ENCODE measurements at regions not wholly inside any gene's neighbourhood (a gene's known extent, or its start where the extent isn't known, plus 50 kb on each side); places are given as distances from the start of the nearest gene placed in this dataset.

DNA sequence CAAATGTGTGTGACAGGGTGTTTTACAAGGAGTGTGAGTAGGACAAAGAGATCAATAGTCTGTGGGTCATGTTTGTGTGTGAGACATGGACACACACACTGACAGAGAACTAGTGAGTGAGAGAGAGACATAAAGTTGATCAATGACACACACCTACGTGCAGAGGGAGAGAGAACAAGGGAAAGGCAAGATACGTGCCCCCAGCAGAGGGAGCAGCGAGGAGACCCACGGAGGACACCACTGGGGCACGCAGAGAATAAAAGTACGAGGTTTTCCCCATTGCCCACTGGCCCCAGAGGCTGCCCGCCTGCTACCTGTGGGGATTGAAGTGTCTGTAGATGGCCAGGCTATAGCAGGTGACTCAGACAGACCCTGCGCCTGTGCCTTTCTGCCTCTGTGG lies 130.2 kb upstream of the CSF3R start:
- DNase-seq (ENCODE audit: low read depth in 1 of 2, low spot score in 1 of 2): no peak

DNA sequence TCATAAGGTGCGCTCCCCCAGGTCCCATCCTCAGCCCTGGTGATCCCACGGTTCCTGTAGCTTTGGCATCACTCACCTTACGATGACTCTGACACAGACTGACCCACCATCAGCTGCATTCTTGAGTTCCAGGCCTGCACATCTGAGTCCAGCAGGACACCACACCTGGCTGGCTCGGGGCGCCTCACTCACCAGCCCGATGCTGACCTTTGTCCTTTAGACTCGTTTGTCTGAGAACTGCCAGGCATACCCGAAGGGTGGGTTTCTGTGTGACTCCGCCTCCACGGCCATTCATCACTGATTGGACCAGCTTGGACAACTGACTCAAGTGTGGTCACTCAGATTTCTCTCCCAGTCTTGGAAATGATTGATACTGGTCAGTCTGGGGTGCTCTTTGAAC lies 129.4 kb upstream of the CSF3R start:
- no peak for DNase-seq (ENCODE audit: low read depth in 1 of 2, low spot score in 1 of 2)

DNA sequence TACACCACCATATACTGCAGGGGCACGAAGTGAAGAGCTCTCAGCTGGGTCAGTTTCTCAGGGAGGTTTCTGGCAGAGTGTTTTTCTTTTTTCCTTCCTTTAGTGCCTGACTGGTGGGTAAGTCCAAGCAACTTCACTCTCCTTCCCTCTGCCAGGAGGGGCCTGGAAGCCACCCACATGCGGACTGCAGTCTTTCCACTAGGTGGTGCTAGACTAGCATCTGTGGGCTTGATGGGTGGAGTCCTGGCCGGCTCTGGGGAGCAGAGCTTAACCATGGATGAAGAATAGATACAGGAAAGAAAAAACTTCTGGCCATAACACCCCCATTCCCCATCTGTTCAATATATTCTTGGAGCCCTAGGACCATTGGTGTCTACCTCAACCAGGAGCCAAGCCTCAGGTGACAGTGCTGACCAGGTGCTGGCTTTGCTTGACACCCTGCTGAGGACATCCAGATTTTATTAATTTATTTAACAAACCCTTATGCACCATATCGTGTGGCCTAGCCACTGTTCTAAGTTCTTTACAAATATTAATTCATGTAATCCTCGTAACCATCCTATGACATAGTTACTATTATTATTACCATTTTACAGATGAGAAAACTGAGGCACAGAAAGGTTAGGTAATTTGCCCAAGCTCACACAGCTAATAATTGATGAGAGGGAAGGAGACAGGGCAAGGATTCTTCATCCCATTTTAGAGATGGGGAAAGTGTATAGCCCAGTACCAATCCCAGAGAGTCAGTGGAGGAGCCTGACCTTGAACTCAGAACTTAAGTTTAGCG lies 126.7 kb upstream of the CSF3R start:
- DNase-seq (ENCODE audit: low read depth in 1 of 2, low spot score in 1 of 2): no peak

DNA sequence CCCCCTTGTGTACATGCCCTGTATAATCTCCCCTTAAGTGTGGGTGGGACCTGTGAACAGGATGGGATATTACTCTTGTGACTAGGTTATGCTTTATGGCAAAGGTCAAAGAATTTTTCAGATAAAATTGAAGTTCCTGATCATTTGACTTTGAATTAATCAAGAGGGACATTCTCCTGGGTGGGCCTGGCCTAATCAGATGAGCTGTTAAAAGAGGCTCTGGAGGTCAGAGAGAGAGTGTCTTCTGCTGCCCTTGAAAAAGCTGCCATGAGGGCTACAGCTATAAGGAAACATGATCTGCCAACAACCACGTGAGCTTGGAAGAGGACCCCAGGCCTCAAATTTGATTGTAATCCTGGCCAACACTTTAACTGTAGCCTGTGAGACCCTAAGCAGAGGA lies 125.6 kb upstream of the CSF3R start:
- no peak for DNase-seq (ENCODE audit: low read depth in 1 of 2, low spot score in 1 of 2)

DNA sequence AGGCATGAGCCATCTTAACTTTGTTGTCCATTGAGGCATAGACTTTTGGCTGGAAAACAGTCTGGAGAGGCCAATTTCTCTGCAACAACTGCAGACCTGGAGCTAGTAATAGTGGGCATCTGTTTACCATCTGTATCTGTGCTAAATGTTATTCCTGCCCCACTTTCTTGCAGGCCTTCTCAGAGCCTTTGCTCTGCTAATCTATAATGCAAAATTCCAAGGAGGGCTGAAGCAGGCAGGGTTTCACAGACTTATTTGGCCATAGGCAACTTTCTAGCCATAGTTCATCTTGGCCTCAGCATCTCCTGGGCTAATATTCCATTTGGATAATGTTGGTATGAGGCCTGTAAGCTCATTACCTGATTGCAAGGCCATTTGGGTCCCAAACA lies 124.5 kb upstream of the CSF3R start:
- no peak for DNase-seq (ENCODE audit: low read depth in 1 of 2, low spot score in 1 of 2)

DNA sequence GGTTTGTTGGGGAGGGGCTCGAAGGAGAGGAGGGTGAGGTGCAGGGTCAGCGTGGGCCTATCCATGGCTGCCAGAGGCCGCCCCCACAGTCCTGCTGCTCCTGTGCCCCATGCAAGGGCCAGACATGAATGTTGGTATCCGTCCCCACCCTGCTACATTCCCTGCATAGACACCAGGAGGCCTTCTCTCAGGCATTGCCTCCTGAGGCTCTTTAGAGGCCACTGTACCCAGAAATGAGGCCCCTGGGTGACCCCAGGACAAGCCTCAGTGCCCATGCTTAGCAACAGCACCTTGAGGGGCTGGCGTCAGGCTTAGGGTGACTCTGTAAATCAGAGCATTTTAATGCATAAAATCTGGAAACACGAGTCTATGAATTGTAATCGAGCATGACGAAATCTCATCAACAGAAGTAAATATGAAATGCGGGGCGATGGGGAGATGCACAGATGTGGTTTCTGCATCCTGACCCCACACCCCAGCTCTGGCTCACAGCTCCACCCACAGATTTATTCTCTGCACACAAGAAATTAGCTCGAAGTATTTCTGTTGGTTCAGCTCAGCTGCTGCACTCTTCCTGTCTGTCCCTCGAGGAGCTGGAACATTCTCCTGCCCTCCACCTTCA lies 124.0 kb upstream of the CSF3R start:
- no peak for DNase-seq (ENCODE audit: low read depth in 1 of 2, low spot score in 1 of 2)

DNA sequence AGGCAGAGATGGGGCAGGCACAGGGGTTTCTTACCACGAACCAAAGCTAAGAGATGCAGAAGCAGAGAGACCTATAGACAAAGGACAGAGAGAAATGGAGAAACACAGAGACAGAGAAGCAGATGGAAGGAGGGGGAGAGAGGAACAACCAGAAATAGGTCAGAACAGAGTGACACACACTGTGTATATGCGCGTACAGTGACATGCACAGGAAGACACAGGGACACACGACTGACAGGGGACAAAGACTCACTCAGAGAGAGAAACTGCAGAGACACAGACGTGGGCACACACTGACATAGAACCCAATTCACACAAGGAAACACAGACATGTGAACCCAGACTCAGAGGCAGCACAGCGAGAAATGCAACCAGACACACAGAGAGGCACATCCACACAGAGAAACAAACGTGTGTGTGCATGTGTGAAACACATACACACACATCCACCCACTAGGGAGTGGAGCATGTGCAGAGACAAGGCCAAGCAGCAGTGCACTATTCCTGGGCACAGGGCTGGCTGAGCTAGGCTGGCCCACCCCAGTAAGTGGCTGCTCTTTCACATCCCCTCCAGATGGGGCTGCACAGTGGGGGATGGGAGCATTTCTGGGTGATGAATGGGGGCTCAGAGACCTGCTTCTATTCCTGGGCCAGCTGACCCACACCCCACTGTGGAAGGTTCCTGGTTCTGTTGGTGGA lies 123.4 kb upstream of the CSF3R start:
- no peak for DNase-seq (ENCODE audit: low read depth in 1 of 2, low spot score in 1 of 2)

DNA sequence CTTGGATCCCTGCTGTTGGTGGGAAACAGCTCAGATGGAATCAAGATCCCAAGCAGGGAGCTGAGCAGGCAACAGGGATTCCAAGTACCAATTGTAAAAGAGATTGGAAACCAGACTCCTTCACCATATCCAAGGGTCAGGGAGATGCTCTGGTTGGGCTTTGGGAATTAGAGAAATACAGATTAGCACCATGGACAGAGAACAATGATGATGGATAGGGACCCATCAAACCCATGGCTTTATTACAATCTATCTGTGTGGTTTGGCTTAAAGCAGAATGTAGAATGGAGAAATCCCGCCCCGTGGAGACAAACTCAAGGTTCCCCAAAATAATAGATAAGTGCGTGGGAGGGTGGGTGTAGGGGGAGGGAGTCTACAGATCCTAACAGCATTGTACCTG lies 120.7 kb upstream of the CSF3R start:
- DNase-seq (ENCODE audit: low read depth in 1 of 2, low spot score in 1 of 2): no peak

DNA sequence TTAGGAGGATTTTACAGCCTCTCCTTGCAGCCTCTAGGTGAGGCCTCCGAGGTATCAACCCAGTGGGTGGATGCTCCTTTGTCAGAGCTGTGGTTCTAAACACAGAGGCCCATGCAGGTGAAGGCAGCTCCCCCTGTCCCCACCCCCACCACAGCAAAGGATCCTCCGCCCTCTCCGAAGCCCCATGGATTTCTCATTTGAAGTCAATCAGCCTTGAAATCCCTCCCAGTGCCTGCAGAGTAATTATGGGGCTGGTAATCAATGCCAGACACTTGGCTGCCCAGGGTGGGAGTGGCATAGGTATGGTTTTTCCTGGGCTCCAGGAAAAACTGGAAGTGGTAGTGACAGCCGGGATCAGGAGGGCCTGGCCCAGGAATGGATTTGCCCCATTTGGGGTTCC lies 119.5 kb upstream of the CSF3R start:
- DNase-seq (ENCODE audit: low read depth in 1 of 2, low spot score in 1 of 2): no peak

DNA sequence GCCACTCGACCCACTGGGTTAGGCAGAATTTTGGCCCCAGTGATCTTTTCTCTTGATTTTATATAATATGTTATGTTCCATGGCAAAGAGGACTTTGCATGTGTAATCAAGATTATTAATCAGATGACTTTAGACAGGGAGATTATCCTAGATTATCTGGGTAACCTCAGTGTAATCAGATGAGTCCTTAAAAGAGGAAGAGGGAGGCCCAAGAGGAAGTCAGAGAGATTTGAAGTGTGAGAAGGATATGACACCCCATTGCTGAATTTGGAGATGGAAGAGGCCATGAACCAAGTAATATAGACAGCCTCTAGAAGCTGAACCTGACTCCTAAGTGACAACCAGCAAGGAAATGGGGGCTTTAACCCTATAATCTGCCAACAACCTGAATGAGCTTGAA lies 117.1 kb upstream of the CSF3R start:
- DNase-seq (ENCODE audit: low read depth in 1 of 2, low spot score in 1 of 2): no peak

DNA sequence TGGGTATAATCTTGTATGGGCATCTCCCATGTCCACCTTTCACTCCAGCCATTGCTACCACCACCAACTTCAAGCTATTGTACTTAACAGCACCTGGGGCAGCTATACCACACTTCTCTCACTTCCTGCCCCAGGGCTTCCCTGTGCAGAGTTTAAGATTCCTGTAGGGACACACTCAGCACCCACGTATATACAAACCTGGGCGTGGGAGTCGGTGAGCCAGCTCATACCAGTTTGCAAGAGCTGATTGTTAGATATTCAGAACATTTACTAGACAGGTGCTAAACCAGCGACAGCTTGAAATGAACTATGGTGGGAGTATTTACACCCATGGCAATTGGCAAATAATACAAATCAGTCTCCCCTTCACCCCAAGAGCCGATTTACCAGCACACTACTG lies 114.8 kb upstream of the CSF3R start:
- DNase-seq (ENCODE audit: low read depth in 1 of 2, low spot score in 1 of 2): no peak

DNA sequence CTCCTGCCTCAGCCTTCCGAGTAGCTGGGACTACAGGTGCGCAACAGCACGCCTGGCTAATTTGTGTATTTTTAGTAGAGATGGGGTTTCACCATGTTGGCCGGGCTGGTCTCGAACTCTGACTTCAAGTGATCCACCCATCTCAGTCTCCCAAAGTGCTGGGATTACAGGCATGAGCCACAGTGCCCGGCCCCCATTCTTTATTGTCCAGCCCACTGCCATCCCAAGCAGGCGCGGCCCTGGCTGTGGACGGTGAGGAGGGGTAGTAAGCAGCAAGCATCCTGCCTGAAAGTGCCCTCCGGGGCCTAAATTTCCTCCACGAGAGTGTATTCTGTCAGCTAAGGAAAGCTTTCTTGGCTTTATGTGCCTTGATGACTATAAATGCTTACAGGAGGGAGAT lies 113.2 kb upstream of the CSF3R start:
- DNase-seq (ENCODE audit: low read depth in 1 of 2, low spot score in 1 of 2): no peak

DNA sequence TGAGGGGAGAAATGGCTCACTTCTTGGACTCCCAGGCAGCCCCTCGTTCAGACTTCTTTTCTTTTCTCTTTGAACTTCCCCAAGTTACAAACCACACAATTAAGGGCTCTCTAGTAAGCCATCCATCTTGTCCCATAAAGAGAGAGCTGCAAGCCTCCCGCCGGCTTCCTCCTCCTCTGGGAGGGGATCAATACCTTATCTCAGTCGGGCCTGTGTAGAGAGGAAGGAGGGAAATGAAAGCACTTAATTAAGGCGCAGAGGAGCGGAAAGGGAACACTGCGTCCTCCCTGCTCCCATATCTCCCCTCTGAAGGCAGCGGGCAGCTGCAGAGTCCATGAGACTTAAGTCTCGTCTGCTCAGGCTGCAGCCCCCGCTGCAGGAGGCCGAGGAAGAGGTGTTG lies 112.6 kb upstream of the CSF3R start:
- DNase-seq (ENCODE audit: low read depth in 1 of 2, low spot score in 1 of 2): no peak

DNA sequence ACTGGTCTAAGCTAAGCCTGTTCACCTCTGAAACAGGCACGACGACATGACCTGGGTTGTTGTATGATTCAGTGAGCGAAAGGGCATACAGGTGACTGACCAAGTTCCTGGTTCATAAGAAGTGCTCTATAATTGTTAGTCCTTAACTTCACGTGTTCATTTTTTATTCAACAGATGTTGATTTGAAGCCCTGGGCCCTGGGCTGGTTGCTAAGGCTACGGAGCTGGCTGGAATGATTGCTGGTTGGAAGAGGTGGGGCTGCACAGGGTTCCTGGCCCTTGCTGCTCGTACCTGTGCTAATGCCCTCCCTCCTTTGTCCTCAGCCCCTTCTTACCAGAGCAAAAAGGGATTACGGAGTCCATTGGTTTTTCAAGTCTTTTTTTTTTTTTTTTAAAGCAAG lies 111.3 kb upstream of the CSF3R start:
- no peak for DNase-seq (ENCODE audit: low read depth in 1 of 2, low spot score in 1 of 2)

DNA sequence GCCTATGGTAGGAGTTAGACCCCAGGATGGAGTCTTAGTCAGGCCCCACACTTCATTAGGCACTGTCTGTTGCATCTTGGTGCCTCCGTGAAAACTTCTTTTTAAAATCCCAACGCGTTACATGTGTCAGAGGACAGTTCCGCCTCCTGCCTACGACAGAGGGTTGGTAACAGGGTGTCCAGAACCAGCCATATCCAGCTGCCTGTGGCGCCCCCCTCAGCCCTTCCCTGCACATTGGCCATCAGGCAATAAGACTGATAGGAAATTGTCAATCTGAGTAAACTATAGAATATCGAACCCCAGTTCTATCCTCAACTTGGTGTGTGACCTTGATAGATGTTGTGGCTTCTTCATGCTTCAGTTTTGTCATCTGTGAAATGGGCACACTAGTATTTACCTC lies 108.6 kb upstream of the CSF3R start:
- DNase-seq (ENCODE audit: low read depth in 1 of 2, low spot score in 1 of 2): no peak

DNA sequence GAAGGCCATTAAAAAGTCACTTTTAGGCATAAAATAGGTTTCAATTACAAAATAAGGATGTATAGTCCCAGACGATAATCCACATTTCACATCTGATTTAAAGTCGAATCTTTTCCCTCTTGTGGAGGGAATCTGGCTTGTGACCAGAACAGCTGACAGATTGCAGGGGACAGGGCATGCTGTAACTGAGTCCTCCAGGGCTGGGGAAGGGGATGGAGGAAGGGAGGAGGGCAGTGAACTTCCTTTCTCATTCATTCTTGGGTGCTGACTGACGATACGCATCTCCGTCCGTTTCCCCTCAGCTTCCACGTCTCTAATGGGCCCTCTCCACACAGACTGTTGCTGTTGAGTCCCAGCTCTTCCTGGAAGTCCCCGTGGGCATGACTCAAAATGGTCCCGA lies 108.1 kb upstream of the CSF3R start:
- no peak for DNase-seq (ENCODE audit: low read depth in 1 of 2, low spot score in 1 of 2)

DNA sequence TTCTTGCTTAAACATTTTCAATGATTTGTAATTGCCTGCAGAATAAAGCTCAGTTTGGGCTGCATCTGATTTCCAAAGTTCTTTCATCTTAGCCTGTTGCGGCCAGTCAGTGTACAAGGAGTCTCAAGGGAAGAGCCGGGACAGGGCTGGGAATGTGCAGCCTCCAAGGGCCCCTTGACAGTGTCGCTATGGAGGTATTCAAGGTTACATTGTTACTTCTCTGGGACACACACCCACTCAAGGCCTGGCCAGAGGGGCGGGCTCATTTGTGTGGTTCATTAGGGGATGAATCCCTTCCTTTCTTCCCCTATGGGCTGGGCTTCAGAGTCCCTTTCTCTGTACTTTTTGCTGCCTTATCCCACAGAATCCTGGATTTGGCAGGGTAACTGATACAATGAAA lies 107.6 kb upstream of the CSF3R start:
- DNase-seq (ENCODE audit: low read depth in 1 of 2, low spot score in 1 of 2): no peak

DNA sequence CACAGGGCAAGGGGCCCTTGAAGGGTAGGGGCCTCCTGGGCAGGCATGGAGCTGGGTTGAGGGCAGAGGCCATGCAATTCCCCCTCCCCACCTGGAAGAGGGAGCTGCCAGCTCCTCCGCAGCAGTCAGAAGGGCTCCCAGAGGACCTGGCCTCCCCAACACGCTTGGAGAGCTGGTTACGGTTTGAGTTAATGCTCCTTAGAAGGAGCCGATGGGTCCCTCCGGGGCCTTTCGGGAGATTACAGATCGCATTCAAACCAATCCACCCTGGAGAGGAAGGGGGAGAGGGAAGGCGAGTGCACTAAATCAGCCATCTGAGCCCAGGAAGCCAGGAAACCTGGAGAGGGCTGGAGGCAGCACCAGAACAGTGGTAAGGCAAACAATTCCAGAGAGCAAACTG lies 106.3 kb upstream of the CSF3R start:
- DNase-seq (ENCODE audit: low read depth in 1 of 2, low spot score in 1 of 2): no peak

DNA sequence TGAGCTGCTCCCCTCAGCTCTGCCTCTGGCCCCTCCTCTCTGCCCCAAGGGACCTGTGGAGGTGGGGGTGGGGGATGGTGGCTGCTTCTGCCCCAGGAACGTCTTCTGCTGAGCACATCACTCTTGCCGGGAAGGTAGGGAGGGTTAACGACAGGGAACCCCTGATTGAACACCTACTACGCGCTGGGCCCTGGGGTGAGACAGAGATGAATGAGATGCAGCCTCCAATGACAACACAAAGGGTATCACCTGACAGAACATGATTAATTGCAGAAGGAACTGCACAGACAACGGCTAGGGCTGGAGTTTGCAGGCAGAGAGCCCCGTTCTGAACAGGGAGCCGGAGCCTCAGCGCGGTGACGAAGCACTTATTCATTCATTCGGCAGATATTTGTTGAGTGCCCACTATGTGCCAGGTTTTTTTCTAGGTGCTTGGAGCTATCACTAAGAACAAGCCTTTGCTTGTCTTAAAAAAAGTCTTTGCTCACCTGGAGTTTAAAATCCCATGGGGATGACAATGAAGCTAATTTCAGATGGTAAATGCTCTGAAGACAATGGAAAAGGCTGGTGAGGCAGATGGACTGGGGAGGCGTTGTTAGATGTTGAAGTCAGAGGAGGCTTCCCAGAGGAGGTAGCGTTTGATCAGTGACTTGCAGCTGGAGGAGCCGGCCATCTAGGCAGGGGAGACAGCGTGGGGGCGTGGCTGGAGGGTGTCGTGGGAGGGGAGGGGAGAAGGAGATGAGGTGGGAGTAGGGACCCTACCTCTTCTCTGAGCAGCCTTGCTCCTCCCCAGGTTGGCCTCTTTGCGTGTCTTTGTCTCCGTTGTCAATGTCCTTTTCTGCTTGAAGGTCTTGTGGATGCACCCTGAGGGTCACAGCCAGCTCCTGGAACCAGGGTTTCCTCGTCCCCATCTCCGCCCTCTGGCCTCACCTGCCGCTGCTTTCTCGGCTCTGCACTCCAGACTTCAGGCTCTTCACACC lies 103.1 kb upstream of the CSF3R start:
- no peak for DNase-seq (ENCODE audit: low read depth in 1 of 2, low spot score in 1 of 2)

DNA sequence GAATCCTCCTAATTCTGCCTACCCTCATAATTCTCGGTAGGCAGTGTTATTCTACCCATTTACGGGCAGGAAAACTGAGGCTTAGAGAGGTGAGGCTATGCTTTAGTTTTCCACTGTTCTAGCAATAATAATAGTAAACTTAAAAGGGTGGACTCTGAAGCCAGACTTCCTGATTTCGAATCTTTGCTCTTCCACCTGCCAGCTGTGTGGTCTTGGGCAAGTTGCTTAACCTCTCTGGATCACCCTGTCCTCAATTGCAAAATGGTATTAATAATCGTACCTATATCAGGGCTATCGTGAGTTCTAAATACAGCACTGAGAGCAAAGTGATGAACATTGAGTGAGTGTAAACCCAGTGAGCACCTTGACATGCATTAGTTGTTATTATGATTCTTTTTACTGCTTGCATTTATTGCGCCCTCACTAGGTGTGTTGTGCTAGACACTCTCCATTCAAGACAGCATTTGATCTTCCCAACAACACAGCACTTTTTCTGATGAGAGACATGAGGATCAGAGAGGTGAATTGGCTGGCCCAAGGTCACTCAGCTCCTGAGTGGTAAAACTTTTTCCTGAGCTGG lies 102.3 kb upstream of the CSF3R start:
- no peak for DNase-seq (ENCODE audit: low read depth in 1 of 2, low spot score in 1 of 2)

All from activated T-helper 1 cell treated with anti-CD3 and anti-CD28 coated beads, Interleukin-2, amount 50 U/mL, for 16 hours (primary cell).